CD4-positive, alpha-beta T cell treated with Interleukin-12 subunit alpha and Interleukin-12 subunit beta, for 1 hour (primary cell): ENCODE measurements at regions not wholly inside any gene's neighbourhood (a gene's known extent, or its start where the extent isn't known, plus 50 kb on each side); places are given as distances from the start of the nearest gene placed in this dataset.
A peak's percentile ranks its signal among the peaks of the same experiment; 100 is the strongest.

Experiments
- DNase-seq: peaks from one replicate; pipeline ENCODE4 v3.0.0-alpha.2; 2020

GRCh38 chr2:217260441-217261115, 400.7 kb upstream of the TNP1 start:
- DNase-seq, result no peak

GRCh38 chr2:217258170-217258569, 398.3 kb upstream of the TNP1 start:
- DNase-seq, result no peak

- DNase-seq, result no peak
These were observed 396.4 kb upstream of the TNP1 start for GRCh38 chr2:217256251-217256650.

GRCh38 chr2:217254111-217254510, 394.2 kb upstream of the TNP1 start:
- DNase-seq, result no peak

GRCh38 chr2:217252181-217252580, 392.3 kb upstream of the TNP1 start:
- no peak for DNase-seq

GRCh38 chr2:217250013-217250524, 390.2 kb upstream of the TNP1 start:
- no peak for DNase-seq

GRCh38 chr2:217249121-217250012, 389.5 kb upstream of the TNP1 start:
- DNase-seq, result no peak

GRCh38 chr2:217248312-217248935, 388.6 kb upstream of the TNP1 start:
- DNase-seq, result no peak

GRCh38 chr2:217247476-217247875, 387.6 kb upstream of the TNP1 start:
- DNase-seq, result no peak

GRCh38 chr2:217246108-217246507, 386.2 kb upstream of the TNP1 start:
- no peak for DNase-seq

GRCh38 chr2:217244815-217245214, 385.0 kb upstream of the TNP1 start:
- DNase-seq, result no peak

GRCh38 chr2:217242947-217243346, 383.1 kb upstream of the TNP1 start:
- DNase-seq, result no peak

GRCh38 chr2:217231724-217232123, 371.9 kb upstream of the TNP1 start:
- no peak for DNase-seq

GRCh38 chr2:217231212-217231611, 371.3 kb upstream of the TNP1 start:
- no peak for DNase-seq

GRCh38 chr2:217228732-217229131, 368.9 kb upstream of the TNP1 start:
- no peak for DNase-seq

GRCh38 chr2:217227794-217228193, 367.9 kb upstream of the TNP1 start:
- DNase-seq, result no peak

- no peak for DNase-seq
These were observed 365.7 kb upstream of the TNP1 start for GRCh38 chr2:217225596-217225995.

GRCh38 chr2:217223222-217223930, 363.5 kb upstream of the TNP1 start:
- DNase-seq, result peak; percentile 7

- peak; percentile 23 for DNase-seq
These were observed 362.5 kb upstream of the TNP1 start for GRCh38 chr2:217222309-217222910.

- DNase-seq, result no peak
These were observed 360.6 kb upstream of the TNP1 start for GRCh38 chr2:217220228-217221013.

- no peak for DNase-seq
These were observed 359.3 kb upstream of the TNP1 start for GRCh38 chr2:217219164-217219520.
